ENCODE measurements at regions not wholly inside any gene's neighbourhood (a gene's known extent, or its start where the extent isn't known, plus 50 kb on each side); places are given as distances from the start of the nearest gene placed in this dataset.

GRCh38 chr5:5980538-5980895 lies 397.8 kb downstream of the MED10 start:
- 42 to 62% (median 51%) methylated on average over 4 of the region's 4 CpGs for WGBS, 4 donors
- DNase-seq (no peak), ATAC-seq (no peak)
- Histone ChIP-seq H3K27ac (no peak overlapping the region), H3K36me3 (no peaks in the 10 kb centered on the region), H3K4me1 (peaks cover 0 to 6% (median 0%) of the 10 kb centered on the region in 12 donors), H3K27me3 (peaks cover 0 to 4% (median 0%) of the 10 kb centered on the region in 9 donors), H3K4me3 (no peak overlapping the region), H3K9me3 (no peaks in the 10 kb centered on the region)
- intact Hi-C loops (cut with DNase I) = no loop called here
- TF ChIP-seq POLR2A (IDR thresholded peaks at IDR 0.05) = no peak
- no peak for TF ChIP-seq CTCF (IDR thresholded peaks at IDR 0.05)

GRCh38 chr5:5979761-5980537 lies 398.4 kb downstream of the MED10 start:
- intact Hi-C loops (cut with DNase I) = no loop called here
- TF ChIP-seq CTCF (IDR thresholded peaks at IDR 0.05) = no peak
- TF ChIP-seq POLR2A (IDR thresholded peaks at IDR 0.05) = no peak
- H3K4me3 ChIP-seq = no peak overlapping the region
- ATAC-seq (no peak), DNase-seq (no peak)
- peaks cover 0 to 4% (median 0%) of the 10 kb centered on the region in 9 donors for H3K27me3 ChIP-seq
- H3K36me3 ChIP-seq = no peaks in the 10 kb centered on the region
- no peak overlapping the region for H3K27ac ChIP-seq
- peaks cover 0 to 6% (median 0%) of the 10 kb centered on the region in 12 donors for H3K4me1 ChIP-seq
- no peaks in the 10 kb centered on the region for H3K9me3 ChIP-seq
- 38 to 56% (median 46%) methylated on average over 6 of the region's 6 CpGs for WGBS, 4 donors

- Histone ChIP-seq H3K36me3 (no peaks in the 10 kb centered on the region), H3K27me3 (peaks cover 0 to 4% (median 0%) of the 10 kb centered on the region in 9 donors), H3K4me1 (peaks cover 0 to 6% (median 0%) of the 10 kb centered on the region in 12 donors), H3K9me3 (no peaks in the 10 kb centered on the region), H3K4me3 (no peak overlapping the region), H3K27ac (no peak overlapping the region)
- WGBS, 4 donors = 64 to 75% (median 71%) methylated on average over 3 of the region's 3 CpGs
- ATAC-seq (no peak), DNase-seq (no peak)
- intact Hi-C loops (cut with DNase I) = no loop called here
- TF ChIP-seq POLR2A (IDR thresholded peaks at IDR 0.05) (no peak), CTCF (IDR thresholded peaks at IDR 0.05) (no peak)
Observed at GRCh38 chr5:5979377-5979760, 399.0 kb downstream of the MED10 start.

GRCh38 chr5:5978501-5979376 lies 399.6 kb downstream of the MED10 start:
- peaks cover 0 to 6% (median 0%) of the 10 kb centered on the region in 12 donors for H3K4me1 ChIP-seq
- 71 to 75% (median 72%) methylated on average over 10 of the region's 10 CpGs for WGBS, 4 donors
- no peaks in the 10 kb centered on the region for H3K9me3 ChIP-seq
- ATAC-seq = no peak
- no peak overlapping the region for H3K27ac ChIP-seq
- no peak for DNase-seq
- H3K4me3 ChIP-seq = no peak overlapping the region
- H3K27me3 ChIP-seq = peaks cover 0 to 4% (median 0%) of the 10 kb centered on the region in 9 donors
- intact Hi-C loops (cut with DNase I) = no loop called here
- no peak for TF ChIP-seq POLR2A (IDR thresholded peaks at IDR 0.05)
- no peak for TF ChIP-seq CTCF (IDR thresholded peaks at IDR 0.05)
- H3K36me3 ChIP-seq = no peaks in the 10 kb centered on the region

Measured in heart left ventricle (tissue), 16 donors.